IMR-90 (cell line): ENCODE measurements at regions not wholly inside any gene's neighbourhood (a gene's known extent, or its start where the extent isn't known, plus 50 kb on each side); places are given as distances from the start of the nearest gene placed in this dataset.

Experiments
- ATAC-seq: fragments of 200-7000 bp; cut with Tn5 transposase; 2 replicates; pipeline ENCODE4 v1.9.1; 2020; ENCODE audit warnings: low read depth, mild to moderate bottlenecking, moderate library complexity
- BruUV-seq: library from RNA; stranded (reverse); fragments of 400-500 nt; replicated peaks from 2 replicates; lab custom pipeline; 2021; lab: Mats Ljungman, UMichigan
- CTCF ChIA-PET: fragments of 300-600 bp; formaldehyde crosslinking; extraction: SDS; loops from one replicate; lab custom pipeline; 2021; ENCODE audit warnings: antibody characterized with exemption; lab: Yijun Ruan, JAX
- POLR2A ChIA-PET: fragments of 300-600 bp; sonication (Branson Sonifier 250); formaldehyde crosslinking; loops from one replicate; lab custom pipeline; 2022; ENCODE audit warnings: antibody characterized with exemption; ENCODE audit not compliant: unreplicated experiment; lab: Charles Lee
- DNase-seq: peaks from one replicate; pipeline ENCODE4 v3.0.0; 2013
- H2AFZ ChIP-seq: replicated peaks from 2 replicates; pipeline ENCODE3; 2013; ENCODE audit warnings: low read length, mild to moderate bottlenecking; ENCODE audit not compliant: poor library complexity
- H2AK5ac ChIP-seq: 2 replicates; pipeline ENCODE4 v1.6.1; 2013; ENCODE audit warnings: low read depth, low read length, inconsistent platforms
- H2AK9ac ChIP-seq: replicated peaks from 2 replicates; pipeline ENCODE3; 2013; ENCODE audit warnings: mild to moderate bottlenecking, low read depth, low read length, moderate library complexity; ENCODE audit not compliant: poor library complexity
- H2BK120ac ChIP-seq: 2 replicates; pipeline ENCODE4 v1.6.1; 2013; ENCODE audit warnings: low read depth, low read length, inconsistent platforms
- H2BK15ac ChIP-seq: 3 replicates; pipeline ENCODE4 v1.6.1; 2013; ENCODE audit warnings: low read depth, low read length, inconsistent platforms
- H2BK20ac ChIP-seq: 2 replicates; pipeline ENCODE4 v1.6.1; 2013; ENCODE audit warnings: low read depth, mild to moderate bottlenecking, inconsistent platforms, low read length, moderate library complexity
- H2BK5ac ChIP-seq: 2 replicates; pipeline ENCODE4 v1.6.1; 2013; ENCODE audit warnings: mild to moderate bottlenecking, low read depth, low read length, inconsistent platforms; ENCODE audit not compliant: poor library complexity, severe bottlenecking
- H3K14ac ChIP-seq: replicated peaks from 2 replicates; pipeline ENCODE4 v1.6.1; 2013; ENCODE audit warnings: low read depth, low read length, inconsistent platforms
- H3K18ac ChIP-seq: 2 replicates; pipeline ENCODE4 v1.6.1; 2013; ENCODE audit warnings: low read depth, low read length, control low read depth
- H3K23ac ChIP-seq: 2 replicates; pipeline ENCODE4 v1.6.1; 2013; ENCODE audit warnings: low read depth, low read length, inconsistent platforms
- H3K27ac ChIP-seq: 2 replicates; pipeline ENCODE4 v1.5.1; 2013; ENCODE audit warnings: mild to moderate bottlenecking, control low read depth, low read length; ENCODE audit not compliant: insufficient read depth
- H3K27me3 ChIP-seq: 2 replicates; pipeline ENCODE4 v1.6.1; 2013; ENCODE audit warnings: low read length; ENCODE audit not compliant: control insufficient read depth, insufficient read depth
- H3K36me3 ChIP-seq: 2 replicates; pipeline ENCODE4 v1.6.1; 2013; ENCODE audit warnings: low read length, mixed read lengths; ENCODE audit not compliant: control insufficient read depth, insufficient read depth
- H3K4ac ChIP-seq: 2 replicates; pipeline ENCODE4 v1.6.1; 2013; ENCODE audit warnings: low read depth, low read length, inconsistent platforms
- H3K4me1 ChIP-seq: 2 replicates; pipeline ENCODE4 v1.6.1; 2013; ENCODE audit warnings: low read length, mixed read lengths; ENCODE audit not compliant: control insufficient read depth, insufficient read depth
- H3K4me2 ChIP-seq: 2 replicates; pipeline ENCODE4 v1.6.1; 2013; ENCODE audit warnings: low read depth, mild to moderate bottlenecking, control low read depth, low read length, moderate library complexity
- H3K4me3 ChIP-seq: 2 replicates; pipeline ENCODE4 v1.5.1; 2013; ENCODE audit warnings: low read depth, mild to moderate bottlenecking, control low read depth, low read length, moderate library complexity; ENCODE audit not compliant: insufficient read depth
- H3K56ac ChIP-seq: 2 replicates; pipeline ENCODE4 v1.6.1; 2013; ENCODE audit warnings: low read length, inconsistent platforms; ENCODE audit not compliant: insufficient read depth; ENCODE audit errors: extremely low read depth
- H3K79me1 ChIP-seq, 2 experiments: 2 replicates each; pipeline ENCODE4 v1.6.1; 2013; ENCODE audit warnings: low read length in 2 of 2, inconsistent platforms in 1 of 2, low read depth in 1 of 2
- H3K9ac ChIP-seq: 2 replicates; pipeline ENCODE4 v1.6.1; 2013; ENCODE audit warnings: low read depth, low read length, control low read depth
- H3K9me1 ChIP-seq: 2 replicates; pipeline ENCODE4 v1.6.1; 2013; ENCODE audit warnings: low read length, inconsistent platforms; ENCODE audit not compliant: insufficient read depth
- H3K9me3 ChIP-seq: 2 replicates; pipeline ENCODE4 v1.6.1; 2013; ENCODE audit warnings: low read length; ENCODE audit not compliant: control insufficient read depth, insufficient read depth
- H4K20me1 ChIP-seq: 2 replicates; pipeline ENCODE4 v1.6.1; 2013; ENCODE audit warnings: low read length, inconsistent platforms; ENCODE audit not compliant: insufficient read depth
- H4K5ac ChIP-seq: 2 replicates; pipeline ENCODE4 v1.6.1; 2013; ENCODE audit warnings: mild to moderate bottlenecking, low read depth, low read length, control low read depth
- H4K8ac ChIP-seq, 2 experiments: 2 replicates each; pipeline ENCODE4 v1.6.1; 2013; ENCODE audit warnings: low read depth in 2 of 2, low read length in 2 of 2, control low read depth in 1 of 2, inconsistent platforms in 1 of 2
- H4K91ac ChIP-seq: 2 replicates; pipeline ENCODE4 v1.6.1; 2013; ENCODE audit warnings: low read depth, low read length, inconsistent platforms; ENCODE audit not compliant: insufficient read depth
- BHLHE40 ChIP-seq: fragments of 150-350 bp; IDR thresholded peaks from 2 replicates; pipeline ENCODE4 v1.6.1; 2016; ENCODE audit warnings: mild to moderate bottlenecking, low read depth, low read length
- CHD1 ChIP-seq: IDR thresholded peaks from 2 replicates; pipeline ENCODE4 v1.6.1; 2012; ENCODE audit warnings: low read depth, low read length, improper control_type of control experiment
- CTCF ChIP-seq: conservative IDR thresholded peaks from 2 replicates; pipeline ENCODE4 v1.5.1; 2012; ENCODE audit warnings: mild to moderate bottlenecking, low read depth, low read length, improper control_type of control experiment
- ELK1 ChIP-seq: fragments of 150-350 bp; IDR thresholded peaks from 2 replicates; pipeline ENCODE4 v1.6.1; 2016; ENCODE audit warnings: low read depth, mild to moderate bottlenecking, low read length, moderate library complexity, borderline replicate concordance
- FOS ChIP-seq: fragments of 150-350 bp; IDR thresholded peaks from 2 replicates; pipeline ENCODE4 v1.6.1; 2016; ENCODE audit warnings: low read depth, low read length
- MAFK ChIP-seq: IDR thresholded peaks from 2 replicates; pipeline ENCODE4 v1.6.1; 2012; ENCODE audit warnings: low read depth, low read length, improper control_type of control experiment
- MAZ ChIP-seq: IDR thresholded peaks from 2 replicates; pipeline ENCODE4 v1.6.1; 2012; ENCODE audit warnings: low read depth, mild to moderate bottlenecking, low read length, improper control_type of control experiment, moderate library complexity, borderline replicate concordance
- MXI1 ChIP-seq: IDR thresholded peaks from 2 replicates; pipeline ENCODE4 v1.6.1; 2012; ENCODE audit warnings: low read depth, mild to moderate bottlenecking, low read length, moderate library complexity, borderline replicate concordance
- NFE2L2 ChIP-seq: fragments of 150-350 bp; IDR thresholded peaks from 2 replicates; pipeline ENCODE4 v1.6.1; 2016; ENCODE audit warnings: low read depth, mild to moderate bottlenecking, low read length
- POLR2A ChIP-seq: IDR thresholded peaks from 2 replicates; pipeline ENCODE4 v1.6.1; 2012; ENCODE audit warnings: mild to moderate bottlenecking, low read depth, low read length
- RAD21 ChIP-seq: IDR thresholded peaks from 2 replicates; pipeline ENCODE4 v1.6.1; 2012; ENCODE audit warnings: low read length, improper control_type of control experiment
- RCOR1 ChIP-seq: IDR thresholded peaks from 2 replicates; pipeline ENCODE4 v1.6.1; 2012; ENCODE audit warnings: mild to moderate bottlenecking, low read length, improper control_type of control experiment; ENCODE audit not compliant: insufficient replicate concordance
- RFX5 ChIP-seq: IDR thresholded peaks from 2 replicates; pipeline ENCODE4 v1.8.0; 2012; ENCODE audit warnings: low read depth, mild to moderate bottlenecking, low read length, moderate library complexity
- SMC3 ChIP-seq: fragments of 150-350 bp; IDR thresholded peaks from 2 replicates; pipeline ENCODE4 v1.6.1; 2016; ENCODE audit warnings: low read depth, mild to moderate bottlenecking, antibody characterized with exemption, low read length, moderate library complexity
- USF2 ChIP-seq: fragments of 150-350 bp; IDR thresholded peaks from 2 replicates; pipeline ENCODE4 v1.6.1; 2017; ENCODE audit warnings: mild to moderate bottlenecking, antibody characterized with exemption, low read length, low read depth
- WGBS, 2 experiments: methylation state at CpG; one replicate each; pipeline versions ENCODE4 v1.1.5 to v1.1.7; 2013; ENCODE audit warnings: missing lambda C conversion rate in 2 of 2; ENCODE audit not compliant: insufficient read length in 1 of 2; ENCODE audit errors: extremely low coverage in 2 of 2; 5-methylcytosine and 5-hydroxymethylcytosine counted together
- dilution Hi-C: fragments of 300-500 bp; cut with HindIII; formaldehyde crosslinking; loops from one replicate; pipeline ENCODE4 v1.14.3; 2018; ENCODE audit warnings: low sequenced_read_pairs; ENCODE audit not compliant: unreplicated experiment
- in situ Hi-C: fragments of 300-500 bp; cut with MboI; formaldehyde crosslinking; loops from 3 replicates; pipeline ENCODE4 v1.14.3; 2019; ENCODE audit warnings: low sequenced_read_pairs, inconsistent platforms, mixed read lengths
- intact Hi-C: fragments of 100-400 bp; cut with micrococcal nuclease; formaldehyde crosslinking; loops from 2 replicates; pipeline ENCODE4 v1.10.0; 2022

- Histone ChIP-seq H3K27ac (no peak overlapping the region), H3K18ac (no peak overlapping the region), H3K9me3 (peaks cover 2% of the 10 kb centered on the region; the same call in 1 of the 2 replicates), H3K4me1 (no peaks in the 10 kb centered on the region), H2AFZ (no peak overlapping the region), H3K27me3 (no peaks in the 10 kb centered on the region), H2BK5ac (no peak overlapping the region), H2BK120ac (no peak overlapping the region), H3K56ac (no peak overlapping the region), H4K5ac (no peak overlapping the region), H3K9me1 (no peaks in the 10 kb centered on the region), H3K23ac (no peak overlapping the region), H4K91ac (no peak overlapping the region), H2BK15ac (no peak overlapping the region), H3K4me3 (no peak overlapping the region), H2AK9ac (no peak overlapping the region), H3K4me2 (no peak overlapping the region), H4K8ac (no peak overlapping the region), H3K36me3 (no peaks in the 10 kb centered on the region), H2BK20ac (no peak overlapping the region), H4K20me1 (no peaks in the 10 kb centered on the region), H3K14ac (no peak overlapping the region), H3K4ac (no peak overlapping the region), H3K9ac (no peak overlapping the region), H3K79me1 (no peaks in the 10 kb centered on the region), H2AK5ac (no peak overlapping the region)
- no peak for DNase-seq
- dilution Hi-C loops, result no loop called here
- ChIA-PET POLR2A (no interaction called here), CTCF (no interaction called here)
- in situ Hi-C loops, result no loop called here
- WGBS, 2 experiments, result 33% methylated on average over 2 of the region's 2 CpGs; no CpG with 5 or more reads in 1 of the 2 experiments
- intact Hi-C loops, result no loop called here
- ATAC-seq, result no peak
- no TSS peak for BruUV-seq
- TF ChIP-seq MAZ (no peak), CHD1 (no peak), NFE2L2 (no peak), SMC3 (no peak), RFX5 (no peak), FOS (no peak), RAD21 (no peak), BHLHE40 (no peak), CTCF (no peak), RCOR1 (no peak), MXI1 (no peak), ELK1 (no peak), USF2 (no peak), POLR2A (no peak), MAFK (no peak)
Measured at GRCh38 chr6:86500035-86500434, 437.3 kb upstream of the HTR1E start.
